PFSK-1 (cell line): ENCODE measurements at regions not wholly inside any gene's neighbourhood (a gene's known extent, or its start where the extent isn't known, plus 50 kb on each side); places are given as distances from the start of the nearest gene placed in this dataset.

Experiments used
- FOXP2 ChIP-seq: optimal IDR thresholded peaks from 2 replicates; pipeline ENCODE3; 2011; ENCODE audit warnings: borderline replicate concordance, control low read depth, inconsistent platforms; ENCODE audit not compliant: insufficient read depth; ENCODE audit errors: extremely low read length, extremely low read depth
- POLR2AphosphoS5 ChIP-seq: IDR thresholded peaks from 2 replicates; pipeline ENCODE4 v1.6.1; 2012; ENCODE audit warnings: low read depth, mild to moderate bottlenecking, control low read depth, low read length, moderate library complexity
- SIN3A ChIP-seq: IDR thresholded peaks from 2 replicates; pipeline ENCODE4 v1.6.1; 2012; ENCODE audit warnings: mild to moderate bottlenecking, low read length, moderate library complexity, borderline replicate concordance; ENCODE audit not compliant: insufficient read depth
- TAF1 ChIP-seq: IDR thresholded peaks from 2 replicates; pipeline ENCODE4 v1.6.1; 2012; ENCODE audit warnings: low read length, control low read depth, borderline replicate concordance; ENCODE audit not compliant: insufficient read depth
- TF ChIP-seq, protein P1 (sequence below), 2 experiments: IDR thresholded peaks; 2 replicates each; pipeline versions ENCODE4 v1.6.1 to v1.8.0; 2011 to 2012; ENCODE audit warnings: low read depth in 2 of 2, low read length in 2 of 2, control low read depth in 1 of 2, inconsistent platforms in 1 of 2, mild to moderate bottlenecking in 1 of 2, moderate library complexity in 1 of 2; ENCODE audit not compliant: insufficient read depth in 1 of 2

DNA sequence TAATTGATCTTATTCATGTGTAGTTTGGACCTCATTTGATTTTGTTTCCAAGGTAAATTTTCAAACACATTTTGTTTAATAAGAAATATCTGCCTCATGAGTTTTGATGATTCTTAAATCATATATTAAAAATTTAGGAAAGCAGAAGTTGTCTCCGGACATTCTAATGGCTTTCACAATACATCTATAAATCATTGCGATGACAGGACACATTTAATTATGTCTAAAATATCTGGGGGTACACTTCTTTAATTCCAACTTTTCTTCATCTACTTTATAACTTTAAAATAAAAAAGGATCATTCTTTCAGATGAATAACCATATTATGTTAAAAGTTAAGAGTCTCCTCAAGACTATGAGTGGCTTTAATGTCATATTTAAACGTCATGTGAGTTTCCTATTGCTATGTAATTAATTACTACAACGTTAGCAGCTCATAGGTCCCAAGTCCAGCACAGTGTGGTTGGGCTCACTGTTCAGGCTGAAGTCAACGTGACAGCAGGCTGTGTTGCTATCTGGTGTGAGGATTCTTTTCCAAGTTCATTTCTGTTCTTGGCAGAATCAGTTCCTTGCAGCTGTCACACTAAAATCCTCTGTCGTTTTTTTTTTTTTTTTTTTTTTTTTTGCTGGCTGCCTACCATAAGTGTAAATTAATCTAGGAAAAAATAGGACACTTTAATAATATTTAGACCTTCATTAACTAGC is 893.5 kb downstream of the LTN1 start:
- TF ChIP-seq POLR2AphosphoS5 (no peak), SIN3A (no peak), TAF1 (no peak), FOXP2 (no peak)
- TF ChIP-seq, protein P1, sequence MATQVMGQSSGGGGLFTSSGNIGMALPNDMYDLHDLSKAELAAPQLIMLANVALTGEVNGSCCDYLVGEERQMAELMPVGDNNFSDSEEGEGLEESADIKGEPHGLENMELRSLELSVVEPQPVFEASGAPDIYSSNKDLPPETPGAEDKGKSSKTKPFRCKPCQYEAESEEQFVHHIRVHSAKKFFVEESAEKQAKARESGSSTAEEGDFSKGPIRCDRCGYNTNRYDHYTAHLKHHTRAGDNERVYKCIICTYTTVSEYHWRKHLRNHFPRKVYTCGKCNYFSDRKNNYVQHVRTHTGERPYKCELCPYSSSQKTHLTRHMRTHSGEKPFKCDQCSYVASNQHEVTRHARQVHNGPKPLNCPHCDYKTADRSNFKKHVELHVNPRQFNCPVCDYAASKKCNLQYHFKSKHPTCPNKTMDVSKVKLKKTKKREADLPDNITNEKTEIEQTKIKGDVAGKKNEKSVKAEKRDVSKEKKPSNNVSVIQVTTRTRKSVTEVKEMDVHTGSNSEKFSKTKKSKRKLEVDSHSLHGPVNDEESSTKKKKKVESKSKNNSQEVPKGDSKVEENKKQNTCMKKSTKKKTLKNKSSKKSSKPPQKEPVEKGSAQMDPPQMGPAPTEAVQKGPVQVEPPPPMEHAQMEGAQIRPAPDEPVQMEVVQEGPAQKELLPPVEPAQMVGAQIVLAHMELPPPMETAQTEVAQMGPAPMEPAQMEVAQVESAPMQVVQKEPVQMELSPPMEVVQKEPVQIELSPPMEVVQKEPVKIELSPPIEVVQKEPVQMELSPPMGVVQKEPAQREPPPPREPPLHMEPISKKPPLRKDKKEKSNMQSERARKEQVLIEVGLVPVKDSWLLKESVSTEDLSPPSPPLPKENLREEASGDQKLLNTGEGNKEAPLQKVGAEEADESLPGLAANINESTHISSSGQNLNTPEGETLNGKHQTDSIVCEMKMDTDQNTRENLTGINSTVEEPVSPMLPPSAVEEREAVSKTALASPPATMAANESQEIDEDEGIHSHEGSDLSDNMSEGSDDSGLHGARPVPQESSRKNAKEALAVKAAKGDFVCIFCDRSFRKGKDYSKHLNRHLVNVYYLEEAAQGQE (IDR thresholded peaks at IDR 0.05; ENCODE audit: insufficient read depth in 1 of 2, low read depth in 2 of 2, low read length in 2 of 2) = no peak

DNA sequence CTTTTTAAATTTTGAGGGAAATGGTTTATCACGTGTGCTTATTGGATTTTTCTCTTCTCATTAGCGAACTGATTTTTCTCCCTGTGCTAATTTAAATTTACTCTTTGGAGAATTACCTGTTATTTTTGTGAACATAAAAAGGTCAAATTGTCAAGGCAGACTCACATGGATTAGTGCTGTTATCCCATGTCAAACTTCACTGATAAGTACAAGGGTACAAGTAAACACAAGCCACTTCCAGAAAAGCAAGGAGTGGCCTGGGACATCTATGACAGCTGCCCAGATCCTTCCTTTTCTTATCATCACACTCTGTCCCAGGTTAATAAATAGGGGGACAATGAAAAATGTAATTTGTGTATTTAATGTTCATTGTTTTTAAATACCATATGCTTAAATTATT is 901.2 kb downstream of the LTN1 start:
- TF ChIP-seq SIN3A (no peak), TAF1 (no peak), POLR2AphosphoS5 (no peak), FOXP2 (no peak)
- TF ChIP-seq, protein P1 (IDR thresholded peaks at IDR 0.05; ENCODE audit: insufficient read depth in 1 of 2, low read depth in 2 of 2, low read length in 2 of 2) = no peak

DNA sequence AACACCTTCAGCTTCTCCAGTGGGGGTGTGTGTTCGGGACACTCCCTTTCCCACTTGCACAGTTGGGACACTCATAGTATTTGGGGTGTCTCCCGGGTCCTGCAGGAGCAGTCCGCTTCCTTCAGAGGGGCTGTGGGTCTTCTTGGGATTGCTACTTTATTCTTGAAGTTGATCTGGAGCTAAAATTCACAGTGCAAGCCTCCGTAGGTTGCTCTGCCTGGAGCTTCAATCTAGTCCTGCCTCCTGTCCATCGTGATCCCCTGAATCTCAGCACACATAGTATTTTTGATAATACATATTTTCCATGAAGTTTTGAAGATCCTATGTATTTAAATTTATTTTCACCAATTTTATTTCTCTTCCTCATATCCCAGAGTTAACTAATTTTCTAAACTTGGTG is 902.1 kb downstream of the LTN1 start:
- TF ChIP-seq TAF1 (no peak), SIN3A (no peak), POLR2AphosphoS5 (no peak), FOXP2 (no peak)
- TF ChIP-seq, protein P1 (IDR thresholded peaks at IDR 0.05; ENCODE audit: insufficient read depth in 1 of 2, low read depth in 2 of 2, low read length in 2 of 2) = no peak

DNA sequence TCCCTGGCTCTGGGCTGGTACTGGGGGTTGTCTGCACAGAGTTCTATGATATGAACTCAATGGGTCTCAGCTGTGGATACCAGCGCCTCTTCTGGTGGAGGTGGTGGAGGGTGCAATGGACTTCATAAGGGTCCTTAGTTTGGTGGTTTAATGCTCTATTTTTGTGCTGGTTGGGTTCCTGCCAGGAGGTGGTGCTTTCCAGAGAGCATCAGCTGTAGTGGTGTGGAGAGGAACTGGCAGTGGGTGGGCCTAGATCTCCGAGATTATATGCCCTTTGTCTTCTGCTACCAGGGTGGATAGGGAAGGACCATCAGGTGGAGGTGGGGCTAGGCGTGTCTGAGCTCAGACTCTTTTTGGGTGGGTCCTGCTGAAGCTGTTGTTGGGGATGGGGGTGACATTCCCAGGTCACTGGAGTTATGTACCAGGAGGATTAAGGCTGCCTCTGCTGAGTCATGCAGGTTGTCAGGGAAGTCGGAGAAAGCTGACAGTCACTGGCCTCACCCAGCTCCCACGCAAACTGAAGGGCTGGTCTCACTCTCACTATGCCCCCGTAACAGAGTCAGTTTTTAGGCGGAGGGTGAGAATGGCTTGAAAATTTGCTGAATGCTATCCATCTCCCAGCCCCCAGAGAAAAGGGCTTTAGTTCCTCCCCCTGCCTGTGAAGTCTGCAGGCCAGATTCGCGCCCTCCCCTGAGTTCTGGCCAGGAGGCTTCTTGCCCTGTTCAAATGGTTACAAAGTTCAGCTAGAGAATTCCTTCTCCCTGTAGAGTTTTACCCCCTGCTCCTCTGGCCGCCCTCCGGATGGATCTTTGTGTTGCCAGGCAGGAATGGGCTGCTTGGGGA is 902.9 kb downstream of the LTN1 start:
- TF ChIP-seq, protein P1 (IDR thresholded peaks at IDR 0.05; ENCODE audit: insufficient read depth in 1 of 2, low read depth in 2 of 2, low read length in 2 of 2) = no peak
- no peak for TF ChIP-seq TAF1
- TF ChIP-seq FOXP2 = no peak
- no peak for TF ChIP-seq SIN3A
- no peak for TF ChIP-seq POLR2AphosphoS5
